ENCODE measurements at regions not wholly inside any gene's neighbourhood (a gene's known extent, or its start where the extent isn't known, plus 50 kb on each side); places are given as distances from the start of the nearest gene placed in this dataset.

DNA sequence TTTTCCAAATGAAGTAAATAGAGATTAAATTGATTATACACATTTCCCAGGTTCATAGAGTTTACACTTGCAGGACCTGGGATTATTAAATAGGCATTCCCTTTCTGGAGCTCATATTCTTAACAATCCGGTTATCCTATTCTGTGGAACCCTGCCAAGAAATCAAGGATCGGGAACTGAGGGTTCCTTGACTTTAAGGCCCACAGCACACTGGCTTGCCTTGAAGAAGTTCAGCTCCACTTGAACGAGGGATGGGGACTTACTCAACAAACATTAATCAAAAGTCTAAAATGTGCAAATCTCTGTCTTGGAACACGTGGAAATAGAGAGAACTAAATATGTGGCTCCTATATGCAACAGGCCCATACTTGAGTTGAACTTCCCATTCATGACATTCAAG lies 142.3 kb upstream of the RGPD4 start:
- H3K4me3 Mint-ChIP-seq: no peak overlapping the region
- H3K56ac ChIP-seq (ENCODE audit: insufficient read length, low read depth, low read length): no peak overlapping the region
- no peaks in the 10 kb centered on the region for H3K27me3 ChIP-seq (ENCODE audit: insufficient read depth, low read length)
- H3K4me1 Mint-ChIP-seq: peaks cover 21 to 32% of the 10 kb centered on the region in 2 experiments
- no peak overlapping the region for H3K18ac ChIP-seq (ENCODE audit: insufficient read length, low read depth, low read length)
- DNase-seq: no peak
- H3K4me2 ChIP-seq (ENCODE audit: insufficient read depth, insufficient read length, low read length): no peak overlapping the region
- no peak overlapping the region for H3K27ac ChIP-seq (ENCODE audit: insufficient read length, low read depth, low read length)
- H3K4ac ChIP-seq (ENCODE audit: low read depth, low read length): no peak overlapping the region
- no peak overlapping the region for H2BK12ac ChIP-seq (ENCODE audit: insufficient read length, low read depth, low read length)
- H4K20me1 ChIP-seq (ENCODE audit: control insufficient read depth, insufficient read depth, insufficient read length): no peaks in the 10 kb centered on the region
- no peak overlapping the region for H2AFZ ChIP-seq (ENCODE audit: low read length)
- H3K9me3 Mint-ChIP-seq: no peaks in the 10 kb centered on the region
- H3K23ac ChIP-seq (ENCODE audit: insufficient read length, low read depth, low read length): no peak overlapping the region
- H3K27me3 Mint-ChIP-seq (ENCODE audit: low read depth): no peaks in the 10 kb centered on the region
- H3K36me3 Mint-ChIP-seq (ENCODE audit: insufficient read depth in 1 of 3, low read depth in 3 of 3): no peaks in the 10 kb centered on the region; a peak in 1 of 7 replicates
- H3K9ac ChIP-seq (ENCODE audit: extremely low read depth, insufficient read length, low read length): no peak overlapping the region
- no peak overlapping the region for H2BK15ac ChIP-seq (ENCODE audit: low read depth, low read length)
- H3K79me1 ChIP-seq (ENCODE audit: insufficient read depth, low read depth, low read length, poor library complexity, severe bottlenecking): no peaks in the 10 kb centered on the region
- H3K9me3 ChIP-seq (ENCODE audit: control insufficient read depth, low read depth, low read length): no peaks in the 10 kb centered on the region
- no peak overlapping the region for H4K8ac ChIP-seq (replicated peaks; ENCODE audit: insufficient read length, low read depth, low read length)
- H3K14ac ChIP-seq (ENCODE audit: insufficient read depth, low read length): no peak overlapping the region
- no peak overlapping the region for H4K91ac ChIP-seq (ENCODE audit: insufficient read length, low read depth, low read length)
- no peak overlapping the region for H2AK5ac ChIP-seq (ENCODE audit: insufficient read length, low read length)
- H2BK20ac ChIP-seq (ENCODE audit: low read depth, low read length, poor library complexity, severe bottlenecking): no peak overlapping the region
- no peak overlapping the region for H3K27ac Mint-ChIP-seq
- WGBS (ENCODE audit: extremely low coverage, insufficient read length, low lambda C conversion rate): no CpG with 5 or more reads among the region's 4 CpGs
- TF ChIP-seq, protein P1, sequence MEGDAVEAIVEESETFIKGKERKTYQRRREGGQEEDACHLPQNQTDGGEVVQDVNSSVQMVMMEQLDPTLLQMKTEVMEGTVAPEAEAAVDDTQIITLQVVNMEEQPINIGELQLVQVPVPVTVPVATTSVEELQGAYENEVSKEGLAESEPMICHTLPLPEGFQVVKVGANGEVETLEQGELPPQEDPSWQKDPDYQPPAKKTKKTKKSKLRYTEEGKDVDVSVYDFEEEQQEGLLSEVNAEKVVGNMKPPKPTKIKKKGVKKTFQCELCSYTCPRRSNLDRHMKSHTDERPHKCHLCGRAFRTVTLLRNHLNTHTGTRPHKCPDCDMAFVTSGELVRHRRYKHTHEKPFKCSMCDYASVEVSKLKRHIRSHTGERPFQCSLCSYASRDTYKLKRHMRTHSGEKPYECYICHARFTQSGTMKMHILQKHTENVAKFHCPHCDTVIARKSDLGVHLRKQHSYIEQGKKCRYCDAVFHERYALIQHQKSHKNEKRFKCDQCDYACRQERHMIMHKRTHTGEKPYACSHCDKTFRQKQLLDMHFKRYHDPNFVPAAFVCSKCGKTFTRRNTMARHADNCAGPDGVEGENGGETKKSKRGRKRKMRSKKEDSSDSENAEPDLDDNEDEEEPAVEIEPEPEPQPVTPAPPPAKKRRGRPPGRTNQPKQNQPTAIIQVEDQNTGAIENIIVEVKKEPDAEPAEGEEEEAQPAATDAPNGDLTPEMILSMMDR (conservative IDR thresholded peaks at IDR 0.05): no peak
- H2BK5ac ChIP-seq (ENCODE audit: insufficient read length, low read length): no peak overlapping the region
- no peak overlapping the region for H2BK120ac ChIP-seq (ENCODE audit: low read depth, low read length, poor library complexity, severe bottlenecking)
- no peaks in the 10 kb centered on the region for H3K79me2 ChIP-seq (ENCODE audit: insufficient read depth, low read length)
- H3K23me2 ChIP-seq (ENCODE audit: insufficient read length, low read depth, low read length, poor library complexity, severe bottlenecking): no peaks in the 10 kb centered on the region
- no peak overlapping the region for H4K5ac ChIP-seq (ENCODE audit: insufficient read length, low read depth, low read length)
- H3T11ph ChIP-seq (ENCODE audit: low read length): no peak overlapping the region
- no peaks in the 10 kb centered on the region for H3K4me1 ChIP-seq (ENCODE audit: insufficient read depth, low read length)

Measured in H9 (cell line).